HG02678 (cell line): ENCODE measurements at regions not wholly inside any gene's neighbourhood (a gene's known extent, or its start where the extent isn't known, plus 50 kb on each side); places are given as distances from the start of the nearest gene placed in this dataset.

ENCODE experiments used
- ATAC-seq: cut with Tn5 transposase; IDR thresholded peaks from one replicate; pipeline ENCODE4 v1.9.1; 2021; ENCODE audit warnings: mild to moderate bottlenecking, moderate library complexity; ENCODE audit not compliant: unreplicated experiment

DNA sequence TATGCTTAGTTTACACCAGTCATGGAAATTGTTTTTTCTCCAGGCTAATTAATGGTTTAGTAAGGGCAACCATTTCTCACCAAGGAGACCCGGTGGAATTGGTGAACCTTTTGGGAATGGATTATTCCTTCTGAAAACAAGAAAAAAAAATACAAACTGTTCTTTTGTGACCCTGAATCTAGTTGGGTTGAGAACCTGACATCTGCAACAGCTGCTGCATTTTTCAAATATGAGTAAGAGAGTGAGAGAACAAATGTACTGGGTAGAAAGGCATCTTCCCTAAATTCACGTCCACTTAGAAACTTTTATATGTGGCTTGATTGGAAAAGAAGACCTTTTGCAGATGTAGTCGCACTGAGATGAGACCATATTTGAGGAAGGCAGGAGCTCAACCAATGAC lies 553.4 kb upstream of the EPHA7 start:
- no peak for ATAC-seq

- ATAC-seq: no peak
Measured at GRCh38 chr6:93970684-93971083, 551.3 kb upstream of the EPHA7 start.

- no peak for ATAC-seq
Measured at GRCh38 chr6:93968126-93968525, 548.8 kb upstream of the EPHA7 start.

GRCh38 chr6:93964926-93965325 lies 545.6 kb upstream of the EPHA7 start:
- no peak for ATAC-seq

DNA sequence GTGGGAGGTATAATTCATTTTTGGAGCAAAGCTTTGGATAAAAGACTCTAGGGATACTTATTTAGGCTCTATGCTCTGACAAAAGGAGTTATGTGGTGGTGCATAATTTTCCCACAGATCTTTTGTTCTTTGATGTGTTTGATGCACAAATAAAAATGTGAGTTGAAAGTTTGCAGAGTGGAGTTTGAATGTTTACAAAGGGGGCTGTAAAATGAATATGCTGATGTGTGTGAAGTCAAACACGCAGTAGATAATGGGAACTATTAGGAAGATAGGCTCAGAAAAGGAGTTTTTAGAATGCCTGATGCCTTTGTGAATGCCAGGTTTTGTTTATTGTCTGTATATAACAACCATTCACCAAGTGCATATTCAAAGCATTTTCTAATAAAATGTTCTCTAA lies 545.0 kb upstream of the EPHA7 start:
- no peak for ATAC-seq

- no peak for ATAC-seq
Measured at GRCh38 chr6:93962566-93962965, 543.2 kb upstream of the EPHA7 start.

- ATAC-seq: no peak
Measured at GRCh38 chr6:93954584-93954983, 535.2 kb upstream of the EPHA7 start.

GRCh38 chr6:93943661-93944060 lies 524.3 kb upstream of the EPHA7 start:
- no peak for ATAC-seq

DNA sequence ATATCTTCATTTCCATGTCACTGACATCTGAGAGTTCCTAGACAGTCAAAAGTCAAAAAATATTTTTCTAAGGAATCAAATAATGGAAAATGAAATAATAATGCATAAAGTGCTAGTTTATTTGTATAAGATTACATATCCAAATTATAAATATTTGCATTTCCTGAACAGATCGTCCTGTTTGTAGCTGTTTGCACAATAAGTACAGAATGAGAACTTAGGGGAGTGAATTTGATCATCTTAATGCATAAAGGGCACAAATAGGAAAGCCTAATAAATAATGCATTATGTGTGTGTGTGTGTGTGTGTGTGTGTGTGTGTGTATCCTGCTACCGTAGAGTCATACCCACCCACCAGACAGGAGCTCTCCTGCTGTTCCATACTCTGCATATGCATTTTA lies 521.0 kb upstream of the EPHA7 start:
- no peak for ATAC-seq

- ATAC-seq: no peak
Measured at GRCh38 chr6:93932175-93932574, 512.8 kb upstream of the EPHA7 start.

DNA sequence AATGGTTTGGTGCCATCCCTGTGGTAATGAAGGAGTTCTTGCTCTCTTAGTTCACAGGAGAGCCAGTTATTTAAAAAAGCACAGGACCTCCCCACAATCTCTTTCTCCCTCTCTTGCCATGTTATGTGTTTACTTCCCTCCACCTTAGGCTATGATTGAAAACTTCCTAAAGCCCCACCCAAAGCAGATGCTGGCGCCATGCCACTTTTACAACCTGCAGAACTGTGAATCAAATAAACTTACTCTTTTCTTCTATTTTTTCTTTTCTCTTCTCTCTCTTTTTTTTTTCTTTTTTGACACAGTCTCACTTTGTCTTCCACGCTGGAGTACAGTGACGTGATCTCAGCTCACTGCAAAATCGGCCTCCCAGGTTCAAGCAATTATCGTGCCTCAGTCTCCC lies 508.4 kb upstream of the EPHA7 start:
- no peak for ATAC-seq

- no peak for ATAC-seq
Measured at GRCh38 chr6:93919365-93919764, 500.0 kb upstream of the EPHA7 start.

DNA sequence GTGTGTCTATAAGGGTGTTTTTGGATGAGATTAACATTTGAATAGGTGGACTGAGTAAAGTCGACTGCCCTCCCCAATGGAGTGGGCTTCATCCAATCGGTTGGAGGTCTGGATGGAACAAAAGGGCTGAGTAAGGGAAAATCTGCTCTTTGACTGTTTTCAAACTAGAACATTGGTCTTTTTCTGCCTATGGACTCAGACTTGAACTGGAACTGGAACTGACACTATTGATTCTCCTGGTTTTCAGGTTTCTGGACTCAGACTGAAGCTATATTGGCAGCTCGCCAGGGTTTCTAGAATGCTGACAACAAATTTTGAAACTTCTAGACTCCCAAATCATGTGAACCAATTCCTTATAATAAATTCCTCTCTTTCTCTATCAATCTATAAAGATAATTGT lies 498.9 kb upstream of the EPHA7 start:
- no peak for ATAC-seq

- no peak for ATAC-seq
Measured at GRCh38 chr6:93917216-93917615, 497.9 kb upstream of the EPHA7 start.

DNA sequence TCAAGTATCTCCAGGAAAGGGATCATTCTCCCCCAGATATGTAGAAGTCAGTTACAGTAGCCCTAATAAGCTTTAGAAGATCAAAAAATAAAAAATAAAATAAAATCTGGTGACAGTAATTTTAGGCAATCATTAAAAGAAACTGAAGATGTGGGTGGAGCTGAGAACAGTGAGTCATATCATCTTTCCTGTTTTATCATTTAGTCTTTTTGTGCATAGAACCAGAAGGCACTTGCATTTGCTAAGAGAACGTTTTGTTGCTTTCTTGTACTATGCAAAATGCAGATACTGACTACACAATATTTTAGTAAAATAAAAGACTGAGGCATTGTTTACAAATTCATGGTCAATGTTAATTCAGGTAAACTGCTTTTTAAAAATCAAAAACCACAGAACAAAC lies 497.4 kb upstream of the EPHA7 start:
- ATAC-seq: no peak

GRCh38 chr6:93915961-93916360 lies 496.6 kb upstream of the EPHA7 start:
- ATAC-seq: no peak

DNA sequence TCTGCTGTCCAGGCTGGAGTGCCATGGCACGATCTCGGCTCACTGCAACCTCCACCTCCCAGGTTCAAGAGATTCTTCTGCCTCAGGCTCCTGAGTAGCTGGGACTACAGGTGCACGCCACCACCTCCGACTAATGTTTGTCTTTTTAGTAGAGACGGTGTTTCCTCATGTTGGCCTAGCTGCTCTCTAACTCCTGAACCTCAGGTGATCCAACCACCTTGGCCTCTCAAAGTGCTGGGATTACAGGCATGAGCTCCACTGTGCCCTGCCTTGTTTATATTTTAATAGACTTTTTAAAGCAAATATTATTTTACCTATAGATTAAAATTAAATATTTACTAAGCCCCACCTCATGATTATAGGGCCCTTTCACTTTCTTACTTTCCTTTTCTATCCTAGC lies 483.2 kb upstream of the EPHA7 start:
- ATAC-seq: no peak

- no peak for ATAC-seq
Measured at GRCh38 chr6:93900142-93900541, 480.8 kb upstream of the EPHA7 start.

GRCh38 chr6:93896081-93896480 lies 476.7 kb upstream of the EPHA7 start:
- ATAC-seq: no peak

DNA sequence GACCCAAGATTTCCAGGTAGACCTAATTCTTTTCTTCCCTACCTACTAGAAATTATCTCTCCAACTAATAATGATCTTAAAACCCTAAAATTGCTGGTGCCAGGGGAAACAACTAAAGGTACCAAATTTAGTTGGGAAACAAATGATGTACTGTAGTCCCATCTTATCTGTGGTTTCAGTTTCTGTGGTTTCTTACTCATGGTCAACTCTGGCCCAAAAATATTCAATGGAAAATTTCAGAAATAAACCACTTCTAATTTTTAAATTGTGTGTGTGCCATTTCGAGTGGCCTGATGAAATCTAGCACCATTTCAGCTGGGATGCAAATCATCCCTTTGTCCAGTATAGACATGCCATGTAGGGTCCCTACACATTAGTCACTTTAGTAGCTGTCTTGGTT lies 475.2 kb upstream of the EPHA7 start:
- no peak for ATAC-seq

DNA sequence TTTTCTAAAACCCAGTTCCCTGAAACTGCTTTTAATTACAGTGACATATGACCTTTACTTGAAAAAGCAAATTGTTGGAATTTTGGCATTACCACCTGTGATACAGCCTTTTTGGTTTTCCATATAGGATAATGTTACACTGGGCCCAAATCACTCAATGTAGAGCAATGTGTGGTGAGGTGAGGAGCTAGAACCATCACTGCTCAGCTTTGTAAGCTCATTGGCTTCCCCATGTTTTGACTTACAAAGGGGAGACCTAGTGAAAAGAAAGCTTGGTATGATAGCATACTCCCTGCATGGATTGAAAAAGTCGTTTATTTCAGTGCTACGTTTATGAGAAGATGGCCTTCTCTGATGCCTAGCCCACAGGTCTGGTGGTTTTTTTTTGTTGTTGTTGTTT lies 470.4 kb upstream of the EPHA7 start:
- ATAC-seq: no peak

DNA sequence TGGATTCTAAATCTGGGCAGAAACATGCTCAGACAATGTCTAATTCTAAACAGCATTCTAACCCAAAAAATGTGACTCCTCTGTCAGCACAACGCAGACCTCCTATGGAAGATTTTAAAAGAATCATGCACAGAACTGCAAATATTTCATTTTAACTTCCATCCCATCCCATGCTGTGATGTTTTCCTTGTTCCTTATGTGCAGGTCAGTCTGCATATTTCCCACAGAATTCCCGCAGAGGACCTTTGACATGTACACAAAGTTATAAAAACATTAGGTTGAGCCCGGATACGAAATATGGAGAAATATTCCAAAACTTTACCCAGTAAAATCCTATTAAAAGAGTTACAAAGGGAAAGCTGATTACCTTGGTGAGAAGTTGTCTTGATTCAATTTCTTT lies 467.1 kb upstream of the EPHA7 start:
- ATAC-seq: no peak

DNA sequence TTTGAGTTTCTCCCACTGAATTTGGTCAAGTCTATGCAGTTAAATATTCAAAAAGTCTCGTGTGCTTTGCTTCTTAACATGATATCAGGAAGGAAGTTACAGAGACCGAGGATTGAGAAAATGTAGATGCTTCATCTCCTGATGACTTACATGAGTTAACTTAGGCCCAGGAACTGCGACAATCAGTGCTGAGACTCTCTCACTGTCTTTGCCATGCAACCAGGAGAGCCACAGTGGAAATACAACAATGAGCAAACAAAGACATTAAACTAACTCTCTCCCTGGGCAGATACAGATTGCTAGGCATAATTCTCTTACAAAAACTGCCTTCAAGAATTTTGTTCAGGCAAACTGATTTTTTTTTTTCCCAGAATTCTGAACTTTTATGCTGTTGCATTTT lies 440.6 kb upstream of the EPHA7 start:
- no peak for ATAC-seq

GRCh38 chr6:93858213-93858612 lies 438.9 kb upstream of the EPHA7 start:
- ATAC-seq: no peak
